ENCODE measurements at regions not wholly inside any gene's neighbourhood (a gene's known extent, or its start where the extent isn't known, plus 50 kb on each side); places are given as distances from the start of the nearest gene placed in this dataset.

DNA sequence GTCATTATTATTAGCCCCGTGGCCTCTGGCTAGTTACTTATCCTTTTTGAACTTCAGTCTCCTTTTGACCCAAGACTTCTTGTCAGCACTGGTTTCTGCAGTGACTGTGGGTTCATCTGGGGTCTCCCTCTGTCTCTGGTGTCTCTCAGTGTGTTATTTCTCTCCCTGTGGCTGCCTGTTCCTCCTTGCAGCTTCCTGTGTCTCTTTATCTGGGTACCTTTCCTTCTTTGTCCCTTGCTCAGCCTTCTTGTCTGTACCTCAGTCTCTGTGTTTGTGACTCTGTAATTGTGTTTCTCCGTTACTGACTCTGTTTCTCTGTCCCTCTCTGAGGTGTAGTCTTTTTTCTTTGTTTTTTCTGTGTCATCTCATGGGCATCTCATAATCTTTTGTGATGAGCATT is 102.6 kb upstream of the CDH11 start:
- TF ChIP-seq, protein P1, sequence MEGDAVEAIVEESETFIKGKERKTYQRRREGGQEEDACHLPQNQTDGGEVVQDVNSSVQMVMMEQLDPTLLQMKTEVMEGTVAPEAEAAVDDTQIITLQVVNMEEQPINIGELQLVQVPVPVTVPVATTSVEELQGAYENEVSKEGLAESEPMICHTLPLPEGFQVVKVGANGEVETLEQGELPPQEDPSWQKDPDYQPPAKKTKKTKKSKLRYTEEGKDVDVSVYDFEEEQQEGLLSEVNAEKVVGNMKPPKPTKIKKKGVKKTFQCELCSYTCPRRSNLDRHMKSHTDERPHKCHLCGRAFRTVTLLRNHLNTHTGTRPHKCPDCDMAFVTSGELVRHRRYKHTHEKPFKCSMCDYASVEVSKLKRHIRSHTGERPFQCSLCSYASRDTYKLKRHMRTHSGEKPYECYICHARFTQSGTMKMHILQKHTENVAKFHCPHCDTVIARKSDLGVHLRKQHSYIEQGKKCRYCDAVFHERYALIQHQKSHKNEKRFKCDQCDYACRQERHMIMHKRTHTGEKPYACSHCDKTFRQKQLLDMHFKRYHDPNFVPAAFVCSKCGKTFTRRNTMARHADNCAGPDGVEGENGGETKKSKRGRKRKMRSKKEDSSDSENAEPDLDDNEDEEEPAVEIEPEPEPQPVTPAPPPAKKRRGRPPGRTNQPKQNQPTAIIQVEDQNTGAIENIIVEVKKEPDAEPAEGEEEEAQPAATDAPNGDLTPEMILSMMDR (IDR thresholded peaks at IDR 0.05; ENCODE audit: low read depth, low read length), result no peak
- in situ Hi-C loops (cut with HindIII; ENCODE audit: low sequenced_read_pairs), result no loop called here
- DNase-seq (ENCODE audit: low read depth, low spot score), result no peak
- H3K4me3 ChIP-seq (ENCODE audit: low read depth, low read length), result no peak overlapping the region

DNA sequence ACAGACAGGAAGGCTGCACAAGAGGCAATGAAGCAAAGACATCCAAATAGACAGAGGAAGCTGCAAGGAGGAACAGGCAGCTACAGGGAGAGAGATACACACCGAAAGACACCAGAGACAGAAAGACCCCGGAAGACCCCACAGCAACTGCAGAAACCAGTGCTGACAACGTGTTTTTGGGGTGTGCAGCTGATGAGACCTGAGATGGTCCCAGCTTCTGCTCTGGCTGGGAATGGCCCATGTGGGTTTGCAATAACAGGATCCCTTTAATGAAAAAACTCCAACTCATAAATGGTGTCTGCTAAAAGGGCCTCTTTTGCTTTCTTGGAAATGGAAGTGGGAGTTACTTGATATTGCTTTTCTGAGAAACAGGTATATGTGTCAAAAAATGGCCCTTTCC is 101.5 kb upstream of the CDH11 start:
- no peak overlapping the region for H3K4me3 ChIP-seq (ENCODE audit: low read depth, low read length)
- DNase-seq (ENCODE audit: low read depth, low spot score), result no peak
- TF ChIP-seq, protein P1 (IDR thresholded peaks at IDR 0.05; ENCODE audit: low read depth, low read length), result no peak
- in situ Hi-C loops (cut with HindIII; ENCODE audit: low sequenced_read_pairs), result no loop called here

GRCh38 chr16:65222536-65222935 is 100.7 kb upstream of the CDH11 start:
- TF ChIP-seq, protein P1 (IDR thresholded peaks at IDR 0.05; ENCODE audit: low read depth, low read length), result no peak
- in situ Hi-C loops (cut with HindIII; ENCODE audit: low sequenced_read_pairs), result no loop called here
- DNase-seq (ENCODE audit: low read depth, low spot score), result no peak
- no peak overlapping the region for H3K4me3 ChIP-seq (ENCODE audit: low read depth, low read length)

DNA sequence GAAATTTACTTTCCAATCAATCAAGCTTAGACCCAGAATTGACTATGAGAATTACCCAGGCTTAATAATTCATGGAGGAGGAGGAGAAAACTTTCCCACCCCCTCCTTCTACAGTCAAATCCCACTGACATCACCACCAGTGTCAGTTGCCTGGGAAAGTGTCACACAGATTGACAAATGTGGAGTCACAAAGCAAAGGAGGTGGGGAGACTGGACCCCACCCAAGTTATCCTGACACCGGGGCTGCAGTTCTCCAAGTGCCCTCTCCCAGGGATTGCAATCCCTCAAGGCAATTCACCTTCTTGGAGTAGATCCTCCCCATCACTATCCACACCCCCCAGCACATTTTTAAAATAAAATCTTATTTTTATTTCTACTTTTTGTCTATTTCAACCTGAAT is 100.2 kb upstream of the CDH11 start:
- in situ Hi-C loops (cut with HindIII; ENCODE audit: low sequenced_read_pairs), result no loop called here
- TF ChIP-seq, protein P1 (IDR thresholded peaks at IDR 0.05; ENCODE audit: low read depth, low read length), result no peak
- H3K4me3 ChIP-seq (ENCODE audit: low read depth, low read length), result no peak overlapping the region
- DNase-seq (ENCODE audit: low read depth, low spot score), result no peak

DNA sequence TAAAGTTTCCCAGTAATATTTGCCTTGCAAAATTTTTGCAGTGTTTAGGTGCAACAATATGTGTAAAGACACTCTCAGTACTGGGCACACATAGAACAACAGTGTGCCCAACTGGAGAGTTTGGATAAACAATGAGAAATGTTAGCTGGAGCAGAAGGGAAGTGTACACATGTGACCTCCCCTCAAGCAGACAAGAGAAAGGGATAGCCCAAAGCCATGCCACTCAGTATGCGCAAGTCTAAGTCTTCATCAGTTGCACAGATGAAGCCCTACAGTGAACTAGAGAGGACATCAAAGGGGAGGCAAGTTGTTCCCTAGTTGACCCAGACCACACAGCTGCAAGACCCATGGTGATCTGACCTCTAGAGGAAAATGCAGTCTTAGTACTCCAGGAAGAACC is 97.9 kb upstream of the CDH11 start:
- DNase-seq (ENCODE audit: low read depth, low spot score), result no peak
- H3K4me3 ChIP-seq (ENCODE audit: low read depth, low read length), result no peak overlapping the region
- TF ChIP-seq, protein P1 (IDR thresholded peaks at IDR 0.05; ENCODE audit: low read depth, low read length), result no peak
- in situ Hi-C loops (cut with HindIII; ENCODE audit: low sequenced_read_pairs), result no loop called here

DNA sequence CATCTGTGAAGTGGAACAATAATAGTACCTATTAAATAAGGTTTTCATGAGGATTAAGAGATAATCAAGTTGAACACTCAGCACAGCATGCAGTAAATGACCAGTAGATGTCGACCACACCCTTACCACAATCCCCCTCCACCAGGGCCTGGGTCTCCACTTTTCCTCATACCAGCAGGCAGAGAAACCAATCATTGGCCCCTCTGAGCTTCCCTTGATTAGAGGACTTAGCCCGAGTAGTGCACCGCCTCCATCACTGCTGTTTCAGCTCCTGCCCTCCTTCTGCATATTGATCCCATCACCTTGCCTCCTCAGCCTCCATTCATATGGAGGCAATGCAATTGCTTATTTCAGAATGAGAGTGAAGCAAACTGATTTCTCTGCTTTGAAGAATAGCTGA is 96.5 kb upstream of the CDH11 start:
- DNase-seq (ENCODE audit: low read depth, low spot score), result no peak
- TF ChIP-seq, protein P1 (IDR thresholded peaks at IDR 0.05; ENCODE audit: low read depth, low read length), result no peak
- no peak overlapping the region for H3K4me3 ChIP-seq (ENCODE audit: low read depth, low read length)
- in situ Hi-C loops (cut with HindIII; ENCODE audit: low sequenced_read_pairs), result no loop called here
